ENCODE measurements at regions not wholly inside any gene's neighbourhood (a gene's known extent, or its start where the extent isn't known, plus 50 kb on each side); places are given as distances from the start of the nearest gene placed in this dataset.
"Not testable (repeated sequence)": the region's sequence is repeated elsewhere in the genome, so short reads cannot be mapped to it uniquely, and the experiment has no call there.

DNA sequence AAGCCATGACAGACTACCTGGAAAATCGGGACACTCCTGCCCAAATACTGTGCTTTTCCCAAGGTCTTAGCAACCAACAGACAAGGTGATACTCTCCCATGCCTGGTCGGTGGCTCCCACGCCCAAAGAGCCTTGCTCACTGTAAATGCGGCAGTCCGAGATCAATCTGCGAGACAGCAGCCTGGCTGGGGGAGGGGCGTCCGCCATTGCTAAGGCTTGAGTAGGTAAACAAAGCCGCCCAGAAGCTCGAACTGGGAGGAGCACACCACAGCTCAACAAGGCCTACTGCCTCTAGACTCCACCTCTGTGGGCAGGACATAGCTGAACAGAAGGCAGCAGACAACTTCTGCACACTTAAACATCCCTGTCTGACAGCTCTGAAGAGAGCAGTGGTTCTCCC, 272.1 kb upstream of the CCNG1 start:
- DNase-seq (ENCODE audit: low spot score), result no peak

DNA sequence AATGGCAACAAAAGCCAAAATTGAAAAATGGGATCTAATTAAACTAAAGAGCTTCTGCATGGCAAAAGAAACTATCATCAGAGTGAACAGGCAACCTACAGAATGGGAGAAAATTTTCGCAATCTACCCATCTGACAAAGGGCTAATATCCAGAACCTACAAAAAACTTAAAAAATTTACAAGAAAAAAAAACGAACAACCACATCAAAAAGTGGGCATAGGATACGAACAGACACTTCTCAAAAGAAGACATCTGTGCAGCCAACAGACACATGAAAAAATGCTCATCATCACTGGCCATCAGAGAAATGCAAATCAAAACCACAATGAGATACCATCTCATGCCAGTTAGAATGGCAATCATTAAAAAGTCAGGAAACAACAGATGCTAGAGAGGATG, 267.2 kb upstream of the CCNG1 start:
- not testable (repeated sequence) for DNase-seq (ENCODE audit: low spot score)

DNA sequence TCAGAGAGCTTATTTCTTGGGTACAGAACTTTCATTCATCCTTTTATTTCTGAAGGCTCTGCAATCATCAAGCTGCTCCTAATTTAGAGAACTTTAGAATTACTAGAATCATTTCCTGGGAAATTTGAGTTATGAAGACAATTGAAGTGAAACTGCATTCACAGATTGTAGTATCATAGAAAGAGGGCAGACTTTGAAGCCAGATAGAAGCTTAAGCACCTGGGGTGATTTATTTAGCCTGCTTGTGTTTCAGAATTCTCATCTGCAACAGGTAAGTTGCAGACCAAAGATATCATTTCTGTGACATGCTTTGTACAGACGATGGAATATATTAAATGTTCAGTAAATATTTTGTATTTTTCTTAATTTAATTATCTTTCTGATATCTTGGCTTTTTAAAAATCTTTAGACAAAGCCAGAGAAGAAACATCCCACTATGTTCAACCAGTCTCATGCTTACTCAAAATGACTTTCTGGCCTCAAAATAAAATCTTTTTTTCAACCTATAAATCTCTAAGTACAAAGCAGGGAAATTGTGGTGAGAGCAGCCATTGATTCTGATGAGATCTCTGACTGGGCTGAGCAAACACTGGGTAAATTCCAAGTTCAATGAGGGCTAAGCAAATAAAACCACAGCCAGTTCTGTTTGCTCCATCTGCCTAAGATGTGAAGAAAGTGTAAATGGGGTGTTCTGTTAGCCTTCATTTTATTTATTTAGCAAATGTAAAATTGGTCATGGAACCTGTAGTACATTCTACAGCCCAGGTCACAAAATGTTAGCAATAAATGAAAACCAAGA, 264.7 kb upstream of the CCNG1 start:
- no peak for DNase-seq (ENCODE audit: low spot score)

DNA sequence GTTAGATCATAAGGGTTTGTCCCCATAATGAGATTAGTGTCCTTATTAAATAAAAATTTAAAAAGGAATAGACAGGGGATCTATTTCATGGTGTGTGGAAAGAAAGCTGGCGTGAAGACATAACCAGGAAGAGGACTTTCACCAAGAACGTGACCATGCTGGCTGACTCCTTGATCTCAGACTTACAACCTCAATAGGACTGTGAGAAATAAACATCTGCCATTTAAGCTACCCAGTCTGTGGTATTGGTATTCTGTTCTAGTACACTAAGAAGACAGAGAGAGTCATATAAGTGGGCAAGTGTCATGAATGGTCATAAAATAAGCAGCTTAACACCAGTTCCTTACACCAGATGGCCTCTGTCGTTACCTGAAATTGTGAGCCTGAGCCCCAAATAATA, 259.4 kb upstream of the CCNG1 start:
- no peak for DNase-seq (ENCODE audit: low spot score)

DNA sequence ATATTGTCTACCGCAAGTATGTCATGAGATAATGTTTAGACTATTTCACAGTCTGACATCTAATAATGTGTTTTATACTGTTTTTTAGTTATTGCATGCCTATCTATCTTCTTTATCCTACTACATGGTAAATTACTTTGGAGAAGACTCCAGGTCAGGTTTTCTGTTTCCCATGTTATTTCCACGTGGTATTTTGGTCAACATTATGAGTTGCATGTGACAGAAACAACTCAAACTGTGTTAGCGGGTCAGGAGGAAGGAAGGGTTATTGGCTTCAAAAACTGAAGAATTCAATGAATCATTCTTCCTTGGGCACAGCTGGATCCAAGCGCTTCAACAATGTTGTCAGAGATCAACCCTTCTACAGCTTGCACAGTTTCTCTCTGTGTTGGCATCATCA, 252.1 kb upstream of the CCNG1 start:
- DNase-seq (ENCODE audit: low spot score), result no peak

DNA sequence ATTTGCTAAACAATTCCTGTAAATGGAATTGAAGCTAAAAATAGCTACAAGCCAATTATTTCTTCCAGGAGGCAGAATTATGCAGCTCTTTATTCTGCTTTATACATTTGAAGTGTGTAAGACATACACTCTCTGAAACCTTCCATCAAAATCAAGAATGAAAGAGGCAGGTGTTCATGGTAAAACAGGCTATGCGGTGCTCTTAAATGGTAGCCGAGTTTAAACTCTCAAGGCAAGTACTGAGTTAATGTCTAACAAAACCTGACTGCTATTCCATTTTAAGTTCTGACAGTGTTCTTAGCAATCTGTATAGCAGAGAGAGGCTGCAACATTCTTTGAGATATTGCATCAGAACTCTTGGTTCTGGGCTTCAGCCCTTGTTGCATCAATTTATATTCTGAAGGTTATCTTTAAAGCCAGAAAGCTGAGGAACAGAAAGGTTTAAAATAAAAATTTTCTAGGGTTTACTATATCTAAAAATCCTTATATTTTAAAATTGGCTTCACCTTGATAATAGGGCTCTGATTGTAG, 248.3 kb upstream of the CCNG1 start:
- DNase-seq (ENCODE audit: low spot score), result no peak

DNA sequence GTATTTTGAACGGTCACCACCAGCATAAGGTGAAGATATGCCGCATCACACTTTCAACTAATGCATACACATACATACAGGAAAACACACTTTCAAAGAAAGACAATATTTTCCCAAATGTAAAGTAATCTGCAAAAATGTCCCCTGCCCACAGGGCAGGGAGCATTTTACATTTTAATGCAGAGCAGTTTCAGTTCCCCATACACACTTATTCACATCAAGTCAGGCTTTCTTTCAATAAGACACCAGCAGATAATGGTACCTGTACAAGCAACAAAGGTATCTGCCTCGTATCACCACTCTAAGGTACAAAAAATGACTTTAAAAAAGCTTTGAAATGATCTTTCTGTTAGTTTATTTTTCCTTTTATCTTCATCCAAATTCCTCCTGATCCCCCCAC, 247.1 kb upstream of the CCNG1 start:
- DNase-seq (ENCODE audit: low spot score), result no peak

DNA sequence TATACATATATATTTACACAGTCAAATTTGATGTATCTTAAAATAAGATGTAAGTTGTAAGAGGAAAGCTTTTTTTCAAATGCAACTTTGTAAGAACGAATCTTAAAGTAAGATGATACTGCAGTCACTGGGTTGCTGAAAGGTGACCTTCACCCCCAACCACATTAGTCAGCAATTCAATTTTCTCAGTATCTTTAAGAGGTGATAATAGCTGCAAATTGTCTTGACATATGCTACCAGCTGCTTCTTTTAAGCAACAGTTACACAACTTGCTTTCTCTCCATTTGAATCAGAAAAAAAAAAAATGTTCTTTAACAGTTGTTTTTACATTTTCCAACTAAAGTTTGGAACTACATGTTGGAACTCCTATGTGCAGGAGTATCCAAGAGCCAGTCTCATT, 246.6 kb upstream of the CCNG1 start:
- no peak for DNase-seq (ENCODE audit: low spot score)

DNA sequence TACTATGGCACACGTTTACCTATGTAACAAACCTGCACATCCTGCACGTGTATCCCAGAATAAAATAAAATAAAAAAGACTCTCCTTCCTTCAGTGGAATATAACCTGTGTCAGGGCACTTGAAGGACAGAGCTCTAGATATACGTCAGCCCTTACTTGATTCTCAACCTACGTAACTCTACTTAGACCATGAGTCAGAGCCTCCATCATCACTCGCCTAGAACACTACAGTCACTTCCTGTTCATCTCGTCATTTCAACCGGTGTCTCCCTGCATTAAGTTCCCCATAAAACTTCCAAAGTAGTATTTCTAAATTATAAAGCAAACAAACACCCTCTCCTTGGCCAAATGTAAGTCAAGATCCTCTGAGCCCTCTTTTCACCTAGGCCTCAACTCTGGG, 243.5 kb upstream of the CCNG1 start:
- DNase-seq (ENCODE audit: low spot score), result no peak

DNA sequence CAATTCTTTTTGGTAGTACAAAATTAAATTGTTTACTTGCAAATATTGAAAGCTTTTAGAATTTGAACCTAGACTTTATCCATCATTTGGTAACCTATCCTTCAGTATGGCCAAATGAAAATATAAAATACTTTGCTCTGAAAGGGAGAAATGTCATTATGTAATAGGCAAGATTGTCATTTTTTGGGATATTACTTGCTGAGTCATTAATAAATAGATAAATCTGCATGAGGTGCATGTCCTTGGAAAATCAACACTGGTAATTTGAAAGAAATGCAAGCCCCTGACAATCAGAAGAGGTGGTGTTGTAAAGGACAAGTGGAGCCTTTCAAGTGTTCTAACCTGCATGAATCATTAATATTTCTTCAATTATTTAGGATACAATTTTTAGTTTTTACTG, 231.8 kb upstream of the CCNG1 start:
- DNase-seq (ENCODE audit: low spot score), result no peak

DNA sequence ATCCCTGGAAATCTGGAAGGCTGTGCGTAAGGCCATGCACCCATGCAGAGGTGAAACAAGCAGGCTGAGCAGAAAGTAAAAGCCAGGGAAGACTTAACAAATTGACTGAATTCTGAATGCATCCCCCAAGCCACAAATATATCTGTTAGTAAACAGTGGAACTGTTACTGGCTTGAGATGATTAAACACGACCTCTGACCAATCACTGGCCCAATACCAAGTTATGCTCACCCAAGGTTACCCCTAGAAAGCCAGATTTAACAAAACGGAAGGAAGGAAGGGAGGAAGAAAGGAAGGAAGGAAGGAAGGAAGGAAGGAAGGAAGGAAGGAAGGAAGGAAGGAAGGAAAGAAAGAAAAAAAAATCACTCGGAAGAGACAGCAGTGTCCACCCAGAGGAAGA, 215.8 kb upstream of the CCNG1 start:
- DNase-seq (ENCODE audit: low spot score), result no peak

DNA sequence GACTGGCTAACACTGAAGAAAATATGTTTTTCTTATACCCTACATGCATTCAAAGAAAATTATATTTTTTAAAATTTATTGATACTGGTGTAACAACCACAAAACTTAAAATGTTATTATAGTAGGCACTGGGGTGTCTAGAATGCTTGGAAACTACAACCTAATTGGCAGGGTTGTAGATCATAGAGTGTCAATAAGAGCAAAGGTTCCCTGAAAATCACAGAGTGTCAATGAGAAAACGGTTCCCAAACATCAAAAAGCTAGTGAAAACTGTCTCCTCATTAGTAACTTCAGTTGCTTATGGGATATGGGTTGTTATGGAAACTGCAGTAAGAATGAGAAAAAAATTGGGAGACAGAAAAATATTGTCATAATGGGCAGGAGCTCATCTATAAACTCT, 214.4 kb upstream of the CCNG1 start:
- DNase-seq (ENCODE audit: low spot score), result no peak

DNA sequence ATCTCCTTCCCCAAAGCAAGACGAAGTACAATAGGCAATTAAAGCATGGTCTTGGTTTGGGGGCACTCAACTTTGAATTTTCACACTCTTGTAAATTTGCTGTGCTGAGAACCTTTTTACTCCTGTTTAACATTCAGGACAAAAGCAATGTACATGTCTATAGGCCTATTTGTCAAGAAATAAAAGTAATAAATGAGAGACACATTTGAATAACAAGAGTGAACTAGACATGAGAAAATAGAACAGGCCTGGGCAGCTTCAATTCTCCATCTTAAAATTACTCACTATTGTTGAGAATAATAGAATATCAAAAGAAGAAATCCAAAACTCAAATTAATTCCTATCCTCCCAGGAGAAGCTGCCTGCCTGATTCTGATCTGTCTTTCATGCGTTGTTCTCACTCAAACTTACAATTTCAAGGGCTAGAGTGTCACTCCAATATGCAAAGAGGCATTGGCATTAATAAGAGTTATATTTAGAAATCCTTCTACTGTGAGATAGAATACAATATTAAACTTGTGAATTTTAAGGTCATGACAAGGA, 192.9 kb upstream of the CCNG1 start:
- no peak for DNase-seq (ENCODE audit: low spot score)

DNA sequence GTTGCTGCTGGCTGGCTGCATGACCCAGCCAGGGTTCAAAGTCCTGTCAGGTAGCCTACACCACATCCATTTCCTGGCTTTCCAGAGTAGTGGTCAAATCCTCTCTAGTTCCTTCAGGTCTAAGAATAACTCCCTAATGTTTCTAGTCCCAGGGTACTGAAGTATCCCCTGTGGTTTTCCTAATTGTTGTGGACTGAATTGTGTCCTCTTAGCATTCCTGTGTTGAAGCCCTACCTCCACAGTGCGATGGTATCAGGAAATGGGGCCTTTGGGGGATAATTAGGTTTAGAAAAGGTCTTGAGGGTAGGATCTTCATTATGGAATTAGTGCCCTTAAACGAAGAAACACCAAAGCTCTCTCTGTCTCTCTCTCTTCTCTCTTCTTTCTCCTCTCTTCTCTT, 191.8 kb upstream of the CCNG1 start:
- no peak for DNase-seq (ENCODE audit: low spot score)

DNA sequence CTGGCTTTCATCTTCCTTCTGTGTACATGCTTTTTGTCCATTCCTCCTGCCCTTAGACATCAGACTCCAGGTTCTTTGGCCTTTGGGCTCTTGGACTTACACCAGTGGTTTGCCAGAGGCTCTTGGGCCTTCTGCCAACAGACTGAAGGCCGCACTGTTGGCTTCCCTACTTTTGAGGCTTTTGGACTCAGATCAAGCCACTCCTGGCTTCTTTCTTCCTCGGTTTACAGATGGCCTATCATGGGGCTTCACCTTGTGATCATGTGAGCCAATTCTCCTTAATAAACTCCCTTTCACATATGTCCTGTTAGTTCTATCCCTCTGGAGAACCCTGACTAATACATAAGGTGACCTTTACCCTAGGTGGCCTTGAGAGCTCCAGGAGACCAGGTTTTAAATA, 189.1 kb upstream of the CCNG1 start:
- no peak for DNase-seq (ENCODE audit: low spot score)

DNA sequence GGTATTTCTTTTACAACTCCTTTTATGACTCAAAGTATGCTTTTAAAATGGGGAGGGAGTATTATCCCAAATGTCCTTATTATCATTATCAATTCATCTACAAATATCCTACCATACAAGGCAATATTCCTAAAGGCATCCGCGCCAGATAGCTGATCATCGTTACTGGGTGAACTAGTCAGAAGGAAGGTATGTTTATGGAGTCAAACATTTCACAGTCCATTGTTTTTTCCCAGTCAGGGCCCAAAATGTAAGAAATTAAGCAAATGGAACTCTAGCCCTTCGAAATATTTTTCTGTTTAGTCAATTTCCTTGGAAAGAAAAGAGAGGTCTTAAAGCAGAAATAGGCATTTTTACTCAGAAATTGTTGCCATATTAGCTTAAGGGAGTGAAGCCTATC, 188.5 kb upstream of the CCNG1 start:
- DNase-seq (ENCODE audit: low spot score), result no peak

DNA sequence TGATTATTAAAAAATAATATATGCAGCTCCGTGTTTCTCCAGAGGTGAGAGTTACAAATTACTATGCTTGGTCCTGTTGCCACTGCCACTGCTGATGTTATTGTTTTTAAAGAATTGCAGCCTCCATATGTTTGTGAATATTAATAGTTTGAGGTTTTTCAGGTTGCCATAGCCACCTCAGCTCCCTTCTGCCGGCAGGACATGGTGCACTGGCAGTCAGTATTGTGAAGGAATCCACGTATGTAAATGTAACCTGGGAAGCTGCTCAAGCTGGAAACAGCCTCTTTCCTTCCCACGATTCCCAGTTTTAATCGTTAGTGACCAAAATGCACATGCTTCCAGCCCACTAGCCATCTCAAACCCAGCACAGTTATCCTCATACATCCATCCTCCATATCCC, 184.4 kb upstream of the CCNG1 start:
- DNase-seq (ENCODE audit: low spot score), result no peak

DNA sequence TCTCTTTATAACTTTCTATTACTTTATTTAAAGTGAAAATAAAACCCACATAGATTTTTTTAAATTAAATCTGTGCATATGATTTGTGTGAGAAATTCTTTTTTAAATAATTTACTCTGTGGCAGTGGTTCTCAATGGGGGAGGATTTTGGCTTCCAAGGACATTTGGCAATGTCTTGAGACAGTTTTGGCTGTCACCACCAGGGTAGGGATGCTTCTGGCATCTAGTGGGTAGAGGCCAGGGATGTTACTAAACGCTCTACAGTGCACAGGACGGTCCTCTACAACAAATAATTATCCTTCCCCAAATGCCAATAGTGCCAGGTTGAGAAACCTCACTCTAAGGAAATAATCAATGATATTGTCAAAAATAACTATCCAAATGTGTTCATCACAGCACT, 177.9 kb upstream of the CCNG1 start:
- DNase-seq (ENCODE audit: low spot score), result no peak

DNA sequence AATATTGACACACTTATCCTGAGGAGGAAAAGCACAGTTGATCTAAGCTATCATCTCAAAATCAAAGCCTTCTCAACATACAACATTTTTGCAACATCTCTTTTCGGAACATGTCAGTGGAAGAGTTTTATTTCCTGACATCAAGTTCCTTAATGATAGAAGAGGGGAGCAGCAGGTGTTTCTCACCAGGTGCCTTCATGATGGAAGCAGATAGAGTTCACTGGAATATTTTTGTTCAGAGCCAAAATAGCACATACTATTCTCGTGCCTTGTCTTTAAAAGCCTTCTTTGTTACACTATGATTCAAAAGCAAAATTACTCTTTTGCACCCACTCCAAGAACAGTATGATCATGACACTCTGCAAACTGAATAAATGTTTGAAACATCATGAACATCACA, 176.9 kb upstream of the CCNG1 start:
- no peak for DNase-seq (ENCODE audit: low spot score)

DNA sequence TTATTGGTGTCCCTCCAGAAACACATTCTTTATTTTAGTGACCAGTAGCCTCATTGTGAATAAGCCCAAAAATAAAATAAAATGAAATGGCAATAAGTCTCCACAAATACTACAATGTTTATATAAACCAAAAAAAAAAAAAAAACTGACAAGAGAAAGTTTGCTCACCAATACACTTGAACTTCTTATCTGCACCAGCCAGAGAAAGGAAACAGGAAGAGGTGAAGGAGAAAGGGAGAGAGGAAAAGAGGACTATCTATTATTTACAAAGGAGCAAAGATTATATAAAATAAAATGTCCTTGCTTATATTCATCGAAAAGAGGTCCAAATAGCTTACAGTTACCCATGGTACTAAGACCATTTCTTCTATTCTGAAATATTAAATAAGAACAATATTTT, 176.4 kb upstream of the CCNG1 start:
- DNase-seq (ENCODE audit: low spot score), result no peak

DNA sequence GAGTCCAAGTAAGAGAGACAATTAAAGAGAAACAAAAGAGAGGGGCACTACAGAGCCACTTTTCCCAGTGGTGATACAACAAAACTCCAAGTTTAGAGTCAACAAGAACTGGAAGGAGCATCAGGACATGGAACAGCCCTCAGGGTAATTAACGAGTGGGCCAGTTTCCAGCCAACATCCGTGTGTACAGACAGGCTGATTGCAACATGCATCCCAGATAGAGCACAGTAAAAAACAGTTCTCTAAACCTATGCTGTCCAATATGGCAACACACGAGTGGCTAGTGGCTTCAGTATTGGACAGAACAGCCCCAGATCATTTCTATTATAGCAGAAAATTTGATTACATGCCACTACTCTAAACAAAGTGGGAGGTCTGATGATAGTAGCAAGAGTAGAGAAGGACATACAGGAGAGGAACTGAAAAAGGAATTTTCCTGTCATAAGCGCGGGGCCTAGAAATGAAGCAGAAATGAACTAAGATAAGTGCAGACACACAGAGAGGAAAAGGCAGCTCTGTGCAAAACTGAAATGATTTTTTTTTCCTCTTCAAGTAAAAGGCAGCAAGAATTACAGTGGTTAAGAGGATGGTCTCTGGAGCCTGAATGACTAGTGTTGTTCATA, 175.6 kb upstream of the CCNG1 start:
- DNase-seq (ENCODE audit: low spot score), result no peak

DNA sequence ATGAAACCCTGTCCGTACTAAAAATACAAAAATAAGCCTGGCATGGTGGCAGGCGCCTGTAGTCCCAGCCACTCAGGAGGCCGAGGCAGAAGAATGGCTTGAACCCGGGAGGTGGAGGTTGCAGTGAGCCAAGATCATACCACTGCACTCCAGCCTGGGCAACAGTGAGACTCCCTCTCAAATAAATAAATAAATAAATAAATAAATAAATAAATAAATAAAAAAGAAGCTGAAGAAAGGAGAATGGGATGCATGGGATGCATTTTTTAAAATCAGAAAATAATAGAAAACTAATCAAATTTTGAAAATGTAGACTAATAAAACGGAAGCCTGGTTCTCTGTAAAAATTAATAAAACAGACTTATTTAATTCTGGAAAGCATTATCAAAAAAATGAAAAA, 171.1 kb upstream of the CCNG1 start:
- DNase-seq (ENCODE audit: low spot score), result not testable (repeated sequence)

DNA sequence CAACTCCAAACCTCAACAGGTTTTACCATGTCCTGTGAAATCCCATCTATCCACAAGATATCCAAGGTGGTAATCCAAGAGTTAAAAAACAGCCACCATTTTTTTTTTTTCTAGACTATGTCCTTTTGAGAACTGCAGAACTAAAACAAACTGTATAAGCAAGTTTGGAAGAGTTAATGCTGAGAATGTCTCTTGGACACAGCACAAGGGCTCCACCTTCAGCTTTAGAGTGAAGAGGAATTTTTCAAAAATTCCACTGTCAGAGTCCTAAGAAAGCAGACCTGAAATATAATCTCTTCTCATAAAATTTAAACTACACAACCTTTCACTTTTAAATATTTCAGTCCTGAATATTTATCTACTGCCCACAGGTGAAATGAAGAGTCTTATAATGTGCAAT, 167.8 kb upstream of the CCNG1 start:
- peak; percentile 4 for DNase-seq (ENCODE audit: low spot score)

DNA sequence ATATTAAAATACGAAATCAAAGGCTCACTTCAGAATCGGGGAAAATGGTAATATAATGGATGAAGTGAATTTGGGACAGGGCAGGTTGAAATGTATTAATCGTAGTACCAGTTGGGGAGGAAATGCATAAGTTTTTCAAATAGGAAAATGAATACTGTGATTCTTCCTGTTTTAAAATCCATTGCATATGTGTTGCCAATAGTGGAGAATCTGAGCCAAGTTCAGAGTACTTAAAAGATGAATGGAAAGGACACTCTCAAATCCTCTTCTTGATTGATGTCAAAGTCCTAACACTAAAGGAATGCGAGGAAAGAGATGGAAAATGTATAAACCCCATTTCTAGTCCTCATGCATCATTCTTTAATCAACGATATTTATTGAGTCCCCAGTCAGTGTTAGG, 160.9 kb upstream of the CCNG1 start:
- no peak for DNase-seq (ENCODE audit: low spot score)

Measured in SW480 (cell line).